ENCODE measurements at regions not wholly inside any gene's neighbourhood (a gene's known extent, or its start where the extent isn't known, plus 50 kb on each side); places are given as distances from the start of the nearest gene placed in this dataset.

- no peak for DNase-seq (ENCODE audit: low read depth)
- H3K4me3 ChIP-seq (ENCODE audit: low read depth, low read length): no peak overlapping the region
- no peak for TF ChIP-seq CTCF (IDR thresholded peaks at IDR 0.05; ENCODE audit: insufficient read depth, low read depth, low read length, missing control alignments)
Observed at GRCh38 chr5:6134281-6134680, 244.1 kb downstream of the MED10 start.

DNA sequence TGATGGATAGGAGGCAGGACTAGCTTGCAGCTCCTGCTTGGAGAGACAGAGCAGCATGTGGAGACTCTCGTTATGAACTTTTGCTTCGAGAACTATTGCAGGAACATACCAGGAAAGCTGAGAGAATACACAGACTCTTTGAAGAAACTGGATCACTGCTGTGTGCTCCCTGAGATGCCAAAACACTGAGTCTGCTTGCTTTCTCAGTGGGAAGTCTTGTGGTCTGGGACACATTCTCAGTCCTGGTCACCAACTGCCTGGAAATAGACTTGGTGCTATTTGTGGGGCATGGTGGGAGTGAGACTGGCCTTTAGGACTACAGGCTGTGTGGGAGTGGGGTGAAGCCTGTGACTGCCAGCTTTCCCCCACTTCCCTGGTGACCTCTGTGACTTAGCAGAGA is 252.6 kb downstream of the MED10 start:
- TF ChIP-seq CTCF (IDR thresholded peaks at IDR 0.05; ENCODE audit: insufficient read depth, low read depth, low read length, missing control alignments): no peak
- no peak for DNase-seq (ENCODE audit: low read depth)
- H3K4me3 ChIP-seq (ENCODE audit: low read depth, low read length): no peak overlapping the region

DNA sequence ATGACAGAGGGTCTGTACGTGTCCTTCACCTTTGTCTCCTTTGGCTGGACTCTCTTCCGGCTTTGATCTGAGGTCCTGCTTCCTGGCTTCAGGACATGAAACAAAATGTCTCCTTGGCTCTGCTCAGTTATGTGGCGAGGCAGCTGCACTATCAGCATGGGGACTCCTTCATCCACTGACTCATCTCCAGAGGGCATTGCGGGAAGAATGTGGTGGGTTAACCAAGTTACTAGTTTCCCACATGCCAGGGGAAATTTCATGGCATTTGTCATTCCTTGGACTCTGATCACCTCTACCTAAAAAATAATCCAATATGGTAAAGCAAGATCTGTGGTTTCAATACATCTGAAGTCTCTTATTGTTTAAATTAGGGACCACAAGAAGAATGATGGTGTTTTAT is 259.7 kb downstream of the MED10 start:
- no peak overlapping the region for H3K4me3 ChIP-seq (ENCODE audit: low read depth, low read length)
- no peak for DNase-seq (ENCODE audit: low read depth)
- no peak for TF ChIP-seq CTCF (IDR thresholded peaks at IDR 0.05; ENCODE audit: insufficient read depth, low read depth, low read length, missing control alignments)

DNA sequence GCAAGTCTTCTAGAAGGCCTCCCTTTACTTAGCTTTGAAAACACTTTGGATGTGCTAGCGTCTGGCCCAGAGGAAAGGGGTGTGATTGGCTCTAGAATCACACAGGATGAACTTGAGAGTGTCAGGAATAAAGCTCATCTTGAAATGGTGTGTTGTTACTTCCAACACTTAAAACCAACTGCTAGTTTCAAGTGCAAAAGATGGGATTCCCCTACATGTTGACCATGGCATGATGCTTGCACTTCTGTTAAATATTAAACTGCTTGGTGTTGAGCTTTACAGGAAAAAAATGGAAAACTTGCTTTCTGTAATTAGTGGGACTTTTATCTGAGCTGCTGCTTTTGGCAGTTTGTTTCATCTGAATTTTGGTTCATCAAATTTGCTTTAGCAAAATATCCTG is 261.1 kb downstream of the MED10 start:
- no peak for TF ChIP-seq CTCF (IDR thresholded peaks at IDR 0.05; ENCODE audit: insufficient read depth, low read depth, low read length, missing control alignments)
- DNase-seq (ENCODE audit: low read depth): no peak
- no peak overlapping the region for H3K4me3 ChIP-seq (ENCODE audit: low read depth, low read length)

DNA sequence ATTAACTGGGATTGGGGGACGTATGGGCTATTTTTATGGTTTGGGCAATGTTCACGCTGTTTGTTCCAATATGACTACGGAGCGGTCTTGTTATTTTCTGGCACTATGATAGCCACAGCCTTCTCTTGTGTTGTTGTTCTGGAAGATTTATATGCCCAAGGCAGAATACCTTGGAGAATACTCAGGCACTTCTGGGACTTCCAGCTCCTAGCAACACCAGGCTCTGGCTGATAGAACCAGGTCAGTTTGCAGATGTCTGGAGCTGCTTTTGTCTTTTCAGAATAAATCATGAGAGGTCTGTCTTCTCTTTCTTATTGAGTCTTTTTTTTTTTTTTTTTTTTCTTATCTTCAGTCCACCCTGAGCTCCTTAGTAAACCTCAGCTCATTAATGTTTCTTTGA is 262.5 kb downstream of the MED10 start:
- no peak for DNase-seq (ENCODE audit: low read depth)
- TF ChIP-seq CTCF (IDR thresholded peaks at IDR 0.05; ENCODE audit: insufficient read depth, low read depth, low read length, missing control alignments): no peak
- no peak overlapping the region for H3K4me3 ChIP-seq (ENCODE audit: low read depth, low read length)

DNA sequence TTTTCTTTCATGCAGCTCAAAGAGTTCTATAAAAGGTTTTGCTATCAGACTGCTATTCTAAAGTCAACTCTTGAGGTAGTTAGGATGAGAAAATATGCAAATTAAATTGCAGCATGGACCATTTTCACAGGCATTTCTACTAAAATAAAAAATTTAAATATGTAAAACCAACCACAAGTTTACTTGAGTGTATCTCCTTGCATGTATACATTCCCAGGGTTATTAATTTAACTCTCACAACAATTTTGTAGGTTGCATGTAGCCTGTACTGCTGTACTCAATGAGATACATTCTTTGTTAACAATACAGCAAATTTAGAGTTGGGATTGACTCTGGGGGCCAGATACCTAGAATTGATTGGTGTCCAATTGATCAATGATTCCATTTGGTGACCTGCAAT is 265.8 kb downstream of the MED10 start:
- no peak for DNase-seq (ENCODE audit: low read depth)
- TF ChIP-seq CTCF (IDR thresholded peaks at IDR 0.05; ENCODE audit: insufficient read depth, low read depth, low read length, missing control alignments): no peak
- H3K4me3 ChIP-seq (ENCODE audit: low read depth, low read length): no peak overlapping the region

DNA sequence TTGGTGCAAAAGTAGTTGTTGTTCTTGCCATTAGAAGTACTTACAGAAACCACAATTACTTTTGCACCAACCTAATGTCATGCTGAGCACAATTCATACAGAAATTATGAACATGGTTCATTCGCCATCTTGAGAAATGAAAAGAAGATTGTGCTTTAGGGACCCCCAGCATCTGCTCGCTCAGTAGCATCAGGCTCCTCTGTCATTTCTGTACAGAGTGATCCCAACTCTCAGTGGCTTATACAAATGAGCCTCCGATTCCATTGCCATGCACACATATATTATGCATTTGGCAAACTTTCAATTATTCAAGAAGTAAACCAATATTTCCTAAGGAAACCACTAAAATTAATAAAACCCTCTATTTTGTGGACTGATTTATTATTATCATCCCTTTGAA is 266.2 kb downstream of the MED10 start:
- DNase-seq (ENCODE audit: low read depth): no peak
- TF ChIP-seq CTCF (IDR thresholded peaks at IDR 0.05; ENCODE audit: insufficient read depth, low read depth, low read length, missing control alignments): no peak
- no peak overlapping the region for H3K4me3 ChIP-seq (ENCODE audit: low read depth, low read length)
